ENCODE measurements at regions not wholly inside any gene's neighbourhood (a gene's known extent, or its start where the extent isn't known, plus 50 kb on each side); places are given as distances from the start of the nearest gene placed in this dataset.
A peak's percentile ranks its signal among the peaks of the same experiment; 100 is the strongest.

- no peak for DNase-seq
These were observed 419.4 kb upstream of the ADAMTS9 start for GRCh38 chr3:65107174-65107573.

GRCh38 chr3:65101450-65101849 lies 413.6 kb upstream of the ADAMTS9 start:
- DNase-seq = no peak

DNA sequence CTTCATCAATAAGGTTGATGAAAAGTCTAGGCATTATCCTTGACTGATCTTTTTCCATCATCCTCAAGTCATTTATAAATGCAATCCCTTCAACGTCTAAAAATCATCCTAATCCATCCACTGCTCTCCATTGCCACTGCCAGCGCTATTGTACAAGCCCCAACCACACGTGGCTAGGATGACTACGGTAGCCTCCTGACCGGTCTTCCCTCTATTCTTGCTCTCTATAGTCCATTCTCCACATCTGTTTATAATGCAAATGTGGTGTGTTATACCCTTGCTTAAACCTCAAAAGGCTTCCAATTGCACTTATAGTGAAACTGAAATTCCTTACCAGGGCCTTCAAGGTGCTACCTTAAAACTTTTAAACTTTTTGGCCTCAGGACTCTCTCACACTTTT lies 410.6 kb upstream of the ADAMTS9 start:
- no peak for DNase-seq

GRCh38 chr3:65096110-65096745 lies 408.4 kb upstream of the ADAMTS9 start:
- no peak for DNase-seq

- no peak for DNase-seq
These were observed 406.9 kb upstream of the ADAMTS9 start for GRCh38 chr3:65094723-65095122.

GRCh38 chr3:65093641-65094040 lies 405.8 kb upstream of the ADAMTS9 start:
- no peak for DNase-seq

DNA sequence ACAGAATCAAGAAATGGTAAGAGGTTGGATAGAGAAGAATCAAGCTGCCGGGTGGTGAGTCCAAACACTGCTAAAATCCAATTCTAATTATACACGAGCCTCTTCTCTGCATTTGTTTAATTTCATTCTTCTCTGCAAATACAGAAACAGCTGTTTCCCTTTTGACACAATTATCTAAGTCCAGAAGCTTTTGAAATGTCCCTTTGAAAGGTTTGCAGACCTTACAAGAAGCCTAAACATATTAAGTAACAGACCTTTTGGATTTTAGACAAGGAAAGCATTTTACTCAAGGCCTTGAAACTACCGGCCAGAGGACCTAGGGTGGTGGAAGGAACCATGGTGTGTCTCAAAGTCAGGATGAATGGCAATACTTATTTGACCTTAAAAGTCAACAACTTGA lies 403.8 kb upstream of the ADAMTS9 start:
- no peak for DNase-seq

DNA sequence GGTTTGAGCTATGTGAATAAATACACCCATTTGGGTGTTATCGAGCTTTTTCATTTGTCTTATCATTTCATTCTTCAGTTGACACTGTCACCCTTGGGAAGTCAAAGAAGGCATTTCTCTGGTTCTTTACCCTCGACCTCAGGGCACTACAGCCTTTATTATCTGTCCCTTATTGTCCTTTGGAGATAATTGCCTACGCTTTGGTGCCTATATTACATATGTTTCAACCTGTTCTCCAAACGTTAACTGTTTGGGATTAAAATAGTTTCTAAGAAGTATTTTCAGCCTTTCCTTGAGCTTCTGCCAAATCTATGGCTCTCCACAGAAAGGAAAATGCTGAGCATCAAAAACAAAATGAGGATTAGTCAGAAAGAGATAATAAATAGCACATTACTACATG lies 395.4 kb upstream of the ADAMTS9 start:
- DNase-seq = no peak

- DNase-seq = no peak
These were observed 393.7 kb upstream of the ADAMTS9 start for GRCh38 chr3:65081536-65081935.

DNA sequence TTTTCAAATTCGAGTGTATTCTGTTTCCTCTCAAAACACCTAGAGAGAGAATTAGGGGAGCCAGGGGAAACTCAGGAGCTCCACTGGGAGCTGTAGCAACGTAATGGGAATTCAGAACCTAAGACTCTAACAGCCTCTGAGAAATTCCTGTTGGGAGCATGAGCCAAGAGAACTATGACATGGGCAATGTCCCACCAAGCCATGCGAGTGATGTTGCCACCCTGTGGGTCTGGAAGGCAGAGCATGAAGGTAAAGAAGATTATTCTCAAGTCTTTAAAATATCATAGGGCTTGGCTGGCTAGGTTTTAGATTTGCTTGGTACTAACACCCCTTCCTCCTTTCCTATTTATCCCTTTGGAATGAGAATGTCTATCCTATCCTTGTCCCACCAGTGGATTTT lies 392.6 kb upstream of the ADAMTS9 start:
- DNase-seq = peak in 1 of 2 experiments; percentile 24

GRCh38 chr3:65079560-65079959 lies 391.8 kb upstream of the ADAMTS9 start:
- no peak for DNase-seq

- DNase-seq = peak in 1 of 2 experiments; percentile 7
These were observed 390.9 kb upstream of the ADAMTS9 start for GRCh38 chr3:65078748-65079147.

DNA sequence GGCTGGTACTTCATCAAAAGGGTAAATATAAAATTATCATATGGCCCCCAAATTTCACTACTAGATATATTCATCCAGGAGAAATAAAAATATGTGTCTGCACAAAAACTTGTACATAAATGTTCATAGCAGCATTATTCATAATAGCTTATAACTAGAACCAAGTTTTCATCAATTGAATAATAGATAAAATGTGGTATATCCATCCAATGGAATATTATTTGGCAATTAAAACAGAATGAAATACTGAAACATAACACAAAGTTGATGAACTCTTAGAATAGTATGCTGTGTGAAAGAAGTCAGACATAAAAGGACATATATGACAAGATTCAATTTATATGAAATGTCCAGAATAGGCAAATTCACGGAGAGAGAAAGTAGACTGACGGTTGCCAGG lies 389.3 kb upstream of the ADAMTS9 start:
- DNase-seq = no peak

- DNase-seq = no peak
These were observed 383.2 kb upstream of the ADAMTS9 start for GRCh38 chr3:65070968-65071367.

- no peak for DNase-seq
These were observed 373.1 kb upstream of the ADAMTS9 start for GRCh38 chr3:65060904-65061303.

DNA sequence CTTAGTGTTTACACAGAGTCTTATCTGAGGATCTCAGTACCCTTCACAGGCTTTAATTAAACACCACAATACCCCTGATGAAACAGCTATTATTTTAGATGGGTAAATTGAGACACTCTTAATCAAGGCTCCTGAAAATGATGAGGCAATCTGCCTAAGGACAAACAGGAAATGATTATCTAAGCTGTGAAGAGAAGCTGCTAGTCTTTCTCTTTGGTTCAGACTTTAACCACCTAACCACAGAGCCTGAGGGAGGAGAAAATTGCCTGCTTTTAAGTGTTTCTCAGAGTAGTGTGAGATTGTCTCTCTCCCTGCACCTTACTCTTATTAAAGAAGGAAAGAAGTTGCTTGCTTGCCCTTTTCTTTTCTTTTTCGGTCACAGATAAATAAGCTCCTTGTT lies 364.3 kb upstream of the ADAMTS9 start:
- no peak for DNase-seq

- no peak for DNase-seq
These were observed 360.4 kb upstream of the ADAMTS9 start for GRCh38 chr3:65048151-65048550.

DNA sequence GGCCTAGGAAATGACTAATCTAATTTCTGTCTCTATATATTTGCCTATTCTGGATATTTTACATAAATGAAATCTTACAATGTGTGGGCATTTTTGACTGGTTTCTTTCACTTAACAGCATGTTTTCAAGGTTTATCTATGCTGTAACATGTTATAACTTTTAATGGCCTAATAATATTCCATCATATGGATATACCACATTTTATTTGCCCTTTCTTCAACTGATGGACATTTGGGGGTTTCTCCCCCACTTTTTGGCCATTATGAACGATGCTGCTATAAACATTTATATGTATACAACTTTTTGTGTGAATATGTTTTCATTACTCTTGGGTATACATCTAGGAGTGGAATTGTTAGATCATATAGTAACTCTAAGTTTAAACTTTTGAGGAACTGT lies 357.3 kb upstream of the ADAMTS9 start:
- DNase-seq = no peak

- no peak for DNase-seq
These were observed 356.6 kb upstream of the ADAMTS9 start for GRCh38 chr3:65044401-65044800.

GRCh38 chr3:65042675-65043074 lies 354.9 kb upstream of the ADAMTS9 start:
- no peak for DNase-seq

- DNase-seq = no peak
These were observed 352.0 kb upstream of the ADAMTS9 start for GRCh38 chr3:65039754-65040210.

DNA sequence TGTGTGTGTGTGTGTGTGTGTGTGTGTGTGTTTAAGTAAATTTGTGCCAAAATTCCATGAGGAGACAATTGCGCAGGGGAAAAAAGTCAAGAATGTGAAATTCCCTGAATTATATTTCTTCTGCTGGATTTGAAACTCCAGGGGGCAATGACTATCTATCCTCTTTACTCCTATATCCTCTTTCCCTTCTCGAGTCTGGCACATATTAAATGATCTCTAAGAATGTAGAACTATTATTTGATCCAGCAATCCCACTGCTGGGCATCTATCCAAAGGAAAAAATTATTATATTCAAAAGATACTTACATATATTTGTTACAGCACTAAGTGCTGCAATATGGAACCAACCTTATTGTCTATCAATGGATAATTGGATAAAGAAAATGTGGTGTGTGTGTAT lies 350.1 kb upstream of the ADAMTS9 start:
- no peak for DNase-seq

DNA sequence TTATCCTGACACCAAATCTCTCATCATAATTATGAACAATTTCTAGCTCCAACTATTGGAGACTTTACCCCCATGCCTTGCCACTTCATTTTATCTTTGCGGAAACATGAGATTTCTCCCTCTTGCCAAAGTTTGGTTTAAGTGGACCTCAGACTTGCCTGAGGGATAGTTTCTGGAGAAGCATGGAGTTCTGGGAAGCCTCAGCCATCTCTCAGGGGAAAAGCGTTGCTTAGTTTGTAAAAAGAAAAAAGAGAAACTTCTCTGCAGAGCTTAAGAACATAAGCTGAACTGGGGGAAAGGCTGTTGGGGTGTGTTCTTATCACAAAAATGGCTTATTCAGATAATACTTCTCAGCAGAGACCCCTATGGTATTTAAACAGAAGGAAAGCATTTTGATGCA lies 347.4 kb upstream of the ADAMTS9 start:
- DNase-seq = no peak

DNA sequence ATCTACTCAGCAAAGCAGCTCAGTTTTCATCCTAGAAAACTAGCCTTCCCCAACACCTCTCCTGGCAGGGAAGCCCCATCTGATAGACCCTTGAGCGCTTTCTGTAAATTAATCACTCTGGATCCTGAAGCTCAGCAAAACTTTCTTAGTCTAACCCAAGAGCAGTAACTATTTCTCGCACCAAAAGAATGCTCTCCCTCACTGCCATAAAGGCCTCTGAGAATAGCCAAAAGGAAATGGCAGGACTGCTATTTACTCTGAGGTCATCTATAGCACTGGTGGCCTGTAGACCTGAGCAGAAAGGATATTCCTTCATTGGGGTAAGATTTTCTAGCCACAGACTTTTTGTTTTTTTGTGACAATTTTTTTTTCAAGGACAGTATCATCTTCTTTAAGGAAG lies 345.8 kb upstream of the ADAMTS9 start:
- DNase-seq = no peak

DNA sequence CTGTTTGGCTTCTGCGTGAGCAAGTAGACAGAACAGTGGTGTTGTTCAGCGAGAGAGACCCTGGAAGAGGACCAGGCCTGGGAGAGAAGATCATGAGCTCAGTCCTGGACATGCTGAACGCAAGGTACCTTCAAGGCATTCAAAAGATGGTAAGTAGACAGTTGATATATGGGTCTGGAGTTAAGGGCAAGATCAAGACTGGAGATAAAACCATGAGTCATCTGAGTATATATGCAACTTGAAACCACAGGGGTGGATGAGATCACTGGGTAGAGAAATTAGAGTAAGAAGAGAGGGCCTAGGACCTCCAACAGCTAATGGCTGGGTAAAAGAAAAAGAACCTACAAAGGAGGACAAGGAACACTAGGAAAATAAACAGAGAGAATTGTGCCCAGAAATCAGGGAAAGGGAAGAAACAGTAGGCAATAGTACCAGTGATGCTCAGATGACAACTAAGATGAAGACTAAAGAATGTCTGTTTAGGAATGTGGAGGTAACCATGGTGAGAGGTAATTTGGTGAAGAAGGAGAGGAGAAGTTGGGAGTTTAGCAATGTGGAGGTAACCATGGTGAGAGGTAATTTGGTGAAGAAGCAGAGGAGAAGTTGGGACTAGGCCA lies 343.2 kb upstream of the ADAMTS9 start:
- no peak for DNase-seq
